ENCODE measurements at regions not wholly inside any gene's neighbourhood (a gene's known extent, or its start where the extent isn't known, plus 50 kb on each side); places are given as distances from the start of the nearest gene placed in this dataset.

- no peak for TF ChIP-seq KIAA2018 (CRISPR knock-in tag; IDR thresholded peaks at IDR 0.05; ENCODE audit: borderline replicate concordance)
- no peak for TF ChIP-seq U2AF2 (IDR thresholded peaks at IDR 0.05; ENCODE audit: low read depth, low read length)
- no peak for TF ChIP-seq KLF6 (CRISPR knock-in tag; IDR thresholded peaks at IDR 0.05)
- TF ChIP-seq, protein P1, sequence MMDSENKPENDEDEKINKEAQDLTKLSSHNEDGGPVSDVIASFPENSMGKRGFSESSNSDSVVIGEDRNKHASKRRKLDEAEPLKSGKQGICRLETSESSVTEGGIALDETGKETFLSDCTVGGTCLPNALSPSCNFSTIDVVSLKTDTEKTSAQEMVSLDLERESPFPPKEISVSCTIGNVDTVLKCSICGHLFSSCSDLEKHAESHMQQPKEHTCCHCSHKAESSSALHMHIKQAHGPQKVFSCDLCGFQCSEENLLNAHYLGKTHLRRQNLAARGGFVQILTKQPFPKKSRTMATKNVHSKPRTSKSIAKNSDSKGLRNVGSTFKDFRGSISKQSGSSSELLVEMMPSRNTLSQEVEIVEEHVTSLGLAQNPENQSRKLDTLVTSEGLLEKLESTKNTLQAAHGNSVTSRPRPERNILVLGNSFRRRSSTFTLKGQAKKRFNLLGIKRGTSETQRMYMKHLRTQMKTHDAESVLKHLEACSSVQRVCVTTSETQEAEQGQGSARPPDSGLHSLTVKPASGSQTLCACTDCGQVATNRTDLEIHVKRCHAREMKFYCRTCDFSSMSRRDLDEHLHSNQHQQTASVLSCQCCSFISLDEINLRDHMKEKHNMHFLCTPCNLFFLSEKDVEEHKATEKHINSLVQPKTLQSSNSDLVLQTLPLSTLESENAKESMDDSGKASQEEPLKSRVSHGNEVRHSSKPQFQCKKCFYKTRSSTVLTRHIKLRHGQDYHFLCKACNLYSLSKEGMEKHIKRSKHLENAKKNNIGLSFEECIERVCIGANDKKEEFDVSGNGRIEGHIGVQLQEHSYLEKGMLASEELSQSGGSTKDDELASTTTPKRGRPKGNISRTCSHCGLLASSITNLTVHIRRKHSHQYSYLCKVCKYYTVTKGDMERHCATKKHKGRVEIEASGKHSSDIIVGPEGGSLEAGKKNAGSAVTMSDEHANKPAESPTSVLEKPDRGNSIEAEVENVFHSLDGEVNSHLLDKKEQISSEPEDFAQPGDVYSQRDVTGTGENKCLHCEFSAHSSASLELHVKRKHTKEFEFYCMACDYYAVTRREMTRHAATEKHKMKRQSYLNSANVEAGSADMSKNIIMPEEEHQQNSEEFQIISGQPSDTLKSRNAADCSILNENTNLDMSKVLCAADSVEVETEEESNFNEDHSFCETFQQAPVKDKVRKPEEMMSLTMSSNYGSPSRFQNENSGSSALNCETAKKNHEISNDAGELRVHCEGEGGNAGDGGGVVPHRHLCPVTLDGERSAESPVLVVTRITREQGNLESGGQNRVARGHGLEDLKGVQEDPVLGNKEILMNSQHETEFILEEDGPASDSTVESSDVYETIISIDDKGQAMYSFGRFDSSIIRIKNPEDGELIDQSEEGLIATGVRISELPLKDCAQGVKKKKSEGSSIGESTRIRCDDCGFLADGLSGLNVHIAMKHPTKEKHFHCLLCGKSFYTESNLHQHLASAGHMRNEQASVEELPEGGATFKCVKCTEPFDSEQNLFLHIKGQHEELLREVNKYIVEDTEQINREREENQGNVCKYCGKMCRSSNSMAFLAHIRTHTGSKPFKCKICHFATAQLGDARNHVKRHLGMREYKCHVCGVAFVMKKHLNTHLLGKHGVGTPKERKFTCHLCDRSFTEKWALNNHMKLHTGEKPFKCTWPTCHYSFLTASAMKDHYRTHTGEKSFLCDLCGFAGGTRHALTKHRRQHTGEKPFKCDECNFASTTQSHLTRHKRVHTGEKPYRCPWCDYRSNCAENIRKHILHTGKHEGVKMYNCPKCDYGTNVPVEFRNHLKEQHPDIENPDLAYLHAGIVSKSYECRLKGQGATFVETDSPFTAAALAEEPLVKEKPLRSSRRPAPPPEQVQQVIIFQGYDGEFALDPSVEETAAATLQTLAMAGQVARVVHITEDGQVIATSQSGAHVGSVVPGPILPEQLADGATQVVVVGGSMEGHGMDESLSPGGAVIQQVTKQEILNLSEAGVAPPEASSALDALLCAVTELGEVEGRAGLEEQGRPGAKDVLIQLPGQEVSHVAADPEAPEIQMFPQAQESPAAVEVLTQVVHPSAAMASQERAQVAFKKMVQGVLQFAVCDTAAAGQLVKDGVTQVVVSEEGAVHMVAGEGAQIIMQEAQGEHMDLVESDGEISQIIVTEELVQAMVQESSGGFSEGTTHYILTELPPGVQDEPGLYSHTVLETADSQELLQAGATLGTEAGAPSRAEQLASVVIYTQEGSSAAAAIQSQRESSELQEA (CRISPR knock-in tag; IDR thresholded peaks at IDR 0.05; ENCODE audit: not compliant biosample characterization): no peak
- TF ChIP-seq KMT2B (CRISPR knock-in tag; IDR thresholded peaks at IDR 0.05): no peak
- TF ChIP-seq, protein P2, sequence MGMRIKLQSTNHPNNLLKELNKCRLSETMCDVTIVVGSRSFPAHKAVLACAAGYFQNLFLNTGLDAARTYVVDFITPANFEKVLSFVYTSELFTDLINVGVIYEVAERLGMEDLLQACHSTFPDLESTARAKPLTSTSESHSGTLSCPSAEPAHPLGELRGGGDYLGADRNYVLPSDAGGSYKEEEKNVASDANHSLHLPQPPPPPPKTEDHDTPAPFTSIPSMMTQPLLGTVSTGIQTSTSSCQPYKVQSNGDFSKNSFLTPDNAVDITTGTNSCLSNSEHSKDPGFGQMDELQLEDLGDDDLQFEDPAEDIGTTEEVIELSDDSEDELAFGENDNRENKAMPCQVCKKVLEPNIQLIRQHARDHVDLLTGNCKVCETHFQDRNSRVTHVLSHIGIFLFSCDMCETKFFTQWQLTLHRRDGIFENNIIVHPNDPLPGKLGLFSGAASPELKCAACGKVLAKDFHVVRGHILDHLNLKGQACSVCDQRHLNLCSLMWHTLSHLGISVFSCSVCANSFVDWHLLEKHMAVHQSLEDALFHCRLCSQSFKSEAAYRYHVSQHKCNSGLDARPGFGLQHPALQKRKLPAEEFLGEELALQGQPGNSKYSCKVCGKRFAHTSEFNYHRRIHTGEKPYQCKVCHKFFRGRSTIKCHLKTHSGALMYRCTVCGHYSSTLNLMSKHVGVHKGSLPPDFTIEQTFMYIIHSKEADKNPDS (CRISPR knock-in tag; IDR thresholded peaks at IDR 0.05): no peak
- TF ChIP-seq HDAC6 (IDR thresholded peaks at IDR 0.05; ENCODE audit: low read depth, low read length): no peak
- TF ChIP-seq NCOR1 (IDR thresholded peaks at IDR 0.05; ENCODE audit: borderline replicate concordance, low read length): 0 out of 2 replicates have a peak, but pooled peaks have one; percentile 23
- no peak for TF ChIP-seq HMG20A (CRISPR knock-in tag; IDR thresholded peaks at IDR 0.05; ENCODE audit: borderline replicate concordance)
Observed at GRCh38 chr2:236758406-236758805, 188.8 kb downstream of the ACKR3 start (continued).

All from HepG2 (cell line).